ENCODE measurements at regions not wholly inside any gene's neighbourhood (a gene's known extent, or its start where the extent isn't known, plus 50 kb on each side); places are given as distances from the start of the nearest gene placed in this dataset.

- TF ChIP-seq JUND (IDR thresholded peaks at IDR 0.05) (no peak), EZH2 (IDR thresholded peaks at IDR 0.05) (no peak), ZNF274 (IDR thresholded peaks at IDR 0.05; ENCODE audit: low read depth, low read length) (no peak), YY1 (IDR thresholded peaks at IDR 0.05; ENCODE audit: extremely low read depth, insufficient replicate concordance, low read depth, low read length) (no peak), RAD21 (IDR thresholded peaks at IDR 0.05; ENCODE audit: low read depth) (no peak), POLR2A (IDR thresholded peaks at IDR 0.05; ENCODE audit: borderline replicate concordance, extremely low read depth, insufficient read depth, insufficient read length) (no peak), ZFX (IDR thresholded peaks at IDR 0.05) (no peak), CEBPB (IDR thresholded peaks at IDR 0.05; ENCODE audit: low read depth) (no peak), SIN3A (IDR thresholded peaks at IDR 0.05; ENCODE audit: low read depth) (no peak)
- TF ChIP-seq, protein P1, sequence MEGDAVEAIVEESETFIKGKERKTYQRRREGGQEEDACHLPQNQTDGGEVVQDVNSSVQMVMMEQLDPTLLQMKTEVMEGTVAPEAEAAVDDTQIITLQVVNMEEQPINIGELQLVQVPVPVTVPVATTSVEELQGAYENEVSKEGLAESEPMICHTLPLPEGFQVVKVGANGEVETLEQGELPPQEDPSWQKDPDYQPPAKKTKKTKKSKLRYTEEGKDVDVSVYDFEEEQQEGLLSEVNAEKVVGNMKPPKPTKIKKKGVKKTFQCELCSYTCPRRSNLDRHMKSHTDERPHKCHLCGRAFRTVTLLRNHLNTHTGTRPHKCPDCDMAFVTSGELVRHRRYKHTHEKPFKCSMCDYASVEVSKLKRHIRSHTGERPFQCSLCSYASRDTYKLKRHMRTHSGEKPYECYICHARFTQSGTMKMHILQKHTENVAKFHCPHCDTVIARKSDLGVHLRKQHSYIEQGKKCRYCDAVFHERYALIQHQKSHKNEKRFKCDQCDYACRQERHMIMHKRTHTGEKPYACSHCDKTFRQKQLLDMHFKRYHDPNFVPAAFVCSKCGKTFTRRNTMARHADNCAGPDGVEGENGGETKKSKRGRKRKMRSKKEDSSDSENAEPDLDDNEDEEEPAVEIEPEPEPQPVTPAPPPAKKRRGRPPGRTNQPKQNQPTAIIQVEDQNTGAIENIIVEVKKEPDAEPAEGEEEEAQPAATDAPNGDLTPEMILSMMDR (IDR thresholded peaks at IDR 0.05 in 2 of 3, conservative IDR thresholded peaks at IDR 0.05 in 1 of 3; ENCODE audit: borderline replicate concordance in 1 of 3, insufficient read depth in 1 of 3, low read depth in 2 of 3, low read length in 2 of 3), result no peak
- TF ChIP-seq, protein P2, sequence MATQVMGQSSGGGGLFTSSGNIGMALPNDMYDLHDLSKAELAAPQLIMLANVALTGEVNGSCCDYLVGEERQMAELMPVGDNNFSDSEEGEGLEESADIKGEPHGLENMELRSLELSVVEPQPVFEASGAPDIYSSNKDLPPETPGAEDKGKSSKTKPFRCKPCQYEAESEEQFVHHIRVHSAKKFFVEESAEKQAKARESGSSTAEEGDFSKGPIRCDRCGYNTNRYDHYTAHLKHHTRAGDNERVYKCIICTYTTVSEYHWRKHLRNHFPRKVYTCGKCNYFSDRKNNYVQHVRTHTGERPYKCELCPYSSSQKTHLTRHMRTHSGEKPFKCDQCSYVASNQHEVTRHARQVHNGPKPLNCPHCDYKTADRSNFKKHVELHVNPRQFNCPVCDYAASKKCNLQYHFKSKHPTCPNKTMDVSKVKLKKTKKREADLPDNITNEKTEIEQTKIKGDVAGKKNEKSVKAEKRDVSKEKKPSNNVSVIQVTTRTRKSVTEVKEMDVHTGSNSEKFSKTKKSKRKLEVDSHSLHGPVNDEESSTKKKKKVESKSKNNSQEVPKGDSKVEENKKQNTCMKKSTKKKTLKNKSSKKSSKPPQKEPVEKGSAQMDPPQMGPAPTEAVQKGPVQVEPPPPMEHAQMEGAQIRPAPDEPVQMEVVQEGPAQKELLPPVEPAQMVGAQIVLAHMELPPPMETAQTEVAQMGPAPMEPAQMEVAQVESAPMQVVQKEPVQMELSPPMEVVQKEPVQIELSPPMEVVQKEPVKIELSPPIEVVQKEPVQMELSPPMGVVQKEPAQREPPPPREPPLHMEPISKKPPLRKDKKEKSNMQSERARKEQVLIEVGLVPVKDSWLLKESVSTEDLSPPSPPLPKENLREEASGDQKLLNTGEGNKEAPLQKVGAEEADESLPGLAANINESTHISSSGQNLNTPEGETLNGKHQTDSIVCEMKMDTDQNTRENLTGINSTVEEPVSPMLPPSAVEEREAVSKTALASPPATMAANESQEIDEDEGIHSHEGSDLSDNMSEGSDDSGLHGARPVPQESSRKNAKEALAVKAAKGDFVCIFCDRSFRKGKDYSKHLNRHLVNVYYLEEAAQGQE (IDR thresholded peaks at IDR 0.05; ENCODE audit: low read depth), result no peak
- TF ChIP-seq, protein P3, sequence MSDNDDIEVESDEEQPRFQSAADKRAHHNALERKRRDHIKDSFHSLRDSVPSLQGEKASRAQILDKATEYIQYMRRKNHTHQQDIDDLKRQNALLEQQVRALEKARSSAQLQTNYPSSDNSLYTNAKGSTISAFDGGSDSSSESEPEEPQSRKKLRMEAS (IDR thresholded peaks at IDR 0.05), result no peak
These were observed 1260.8 kb downstream of the GATA3 start for GRCh38 chr10:9315292-9315691.

Measured in HCT116 (cell line).